GOT3 (cell line): ENCODE measurements at regions not wholly inside any gene's neighbourhood (a gene's known extent, or its start where the extent isn't known, plus 50 kb on each side); places are given as distances from the start of the nearest gene placed in this dataset.

Experiments used
- DNase-seq: peaks from one replicate; lab custom pipeline; 2025; ENCODE audit warnings: mixed read lengths; lab: John Stamatoyannopoulos, UW

- DNase-seq, result no peak
These were observed 464.1 kb upstream of the ARHGEF26 start for GRCh38 chr3:153657046-153657445.

- DNase-seq, result no peak
These were observed 463.7 kb upstream of the ARHGEF26 start for GRCh38 chr3:153657461-153657860.

- DNase-seq, result no peak
These were observed 463.1 kb upstream of the ARHGEF26 start for GRCh38 chr3:153658136-153658535.

- no peak for DNase-seq
These were observed 454.0 kb upstream of the ARHGEF26 start for GRCh38 chr3:153666991-153667740.

GRCh38 chr3:153669527-153669926 is 451.7 kb upstream of the ARHGEF26 start:
- DNase-seq, result no peak

- DNase-seq, result no peak
These were observed 450.6 kb upstream of the ARHGEF26 start for GRCh38 chr3:153670577-153670976.

GRCh38 chr3:153673853-153674252 is 447.3 kb upstream of the ARHGEF26 start:
- no peak for DNase-seq

- no peak for DNase-seq
These were observed 441.5 kb upstream of the ARHGEF26 start for GRCh38 chr3:153679714-153680113.

- DNase-seq, result no peak
These were observed 440.7 kb upstream of the ARHGEF26 start for GRCh38 chr3:153680526-153680925.

GRCh38 chr3:153681057-153681456 is 440.1 kb upstream of the ARHGEF26 start:
- no peak for DNase-seq

GRCh38 chr3:153688301-153689120 is 432.7 kb upstream of the ARHGEF26 start:
- no peak for DNase-seq

GRCh38 chr3:153693207-153693606 is 428.0 kb upstream of the ARHGEF26 start:
- no peak for DNase-seq

GRCh38 chr3:153702106-153702505 is 419.1 kb upstream of the ARHGEF26 start:
- no peak for DNase-seq

GRCh38 chr3:153704115-153704514 is 417.1 kb upstream of the ARHGEF26 start:
- no peak for DNase-seq

- no peak for DNase-seq
These were observed 414.5 kb upstream of the ARHGEF26 start for GRCh38 chr3:153706706-153707105.

- no peak for DNase-seq
These were observed 407.2 kb upstream of the ARHGEF26 start for GRCh38 chr3:153714016-153714415.

GRCh38 chr3:153714588-153715290 is 406.5 kb upstream of the ARHGEF26 start:
- DNase-seq, result no peak

- no peak for DNase-seq
These were observed 399.0 kb upstream of the ARHGEF26 start for GRCh38 chr3:153722157-153722556.

GRCh38 chr3:153731071-153731470 is 390.1 kb upstream of the ARHGEF26 start:
- no peak for DNase-seq

GRCh38 chr3:153734777-153735551 is 386.2 kb upstream of the ARHGEF26 start:
- DNase-seq, result no peak

GRCh38 chr3:153740109-153740508 is 381.1 kb upstream of the ARHGEF26 start:
- no peak for DNase-seq

GRCh38 chr3:153744889-153745288 is 376.3 kb upstream of the ARHGEF26 start:
- DNase-seq, result no peak
